Breast epithelium (tissue), 4 donors: ENCODE measurements at regions not wholly inside any gene's neighbourhood (a gene's known extent, or its start where the extent isn't known, plus 50 kb on each side); places are given as distances from the start of the nearest gene placed in this dataset.

Source experiments
- DNase-seq, 2 donors: peaks; one replicate each; pipeline ENCODE4 v3.0.0-alpha.2; 2019; ENCODE audit warnings: low spot score in 2 of 2
- H3K27ac ChIP-seq, 2 donors: fragments of 200-600 bp; sonication (generic) in 1 of 2; one replicate each; pipeline ENCODE4 v1.5.1; 2016 to 2019; ENCODE audit warnings: mild to moderate bottlenecking in 1 of 2
- H3K27me3 ChIP-seq, 2 donors: fragments of 200-600 bp; sonication (generic) in 1 of 2; one replicate each; pipeline versions ENCODE4 v1.5.1 to v1.6.0; 2017 to 2019; ENCODE audit warnings: control low read depth in 1 of 2, mild to moderate bottlenecking in 1 of 2
- H3K36me3 ChIP-seq: fragments of 200-600 bp; one replicate; pipeline ENCODE4 v1.5.1; 2019
- H3K4me1 ChIP-seq, 2 donors: fragments of 200-600 bp; sonication (generic); one replicate each; pipeline ENCODE4 v1.5.1; 2016 to 2019; ENCODE audit warnings: control low read depth in 1 of 2
- H3K4me3 ChIP-seq, 3 donors: fragments of 200-600 bp; sonication (generic); 1 replicate in 2 of 3; 2 replicates in 1 of 3; pipeline ENCODE4 v1.5.1; 2016 to 2019; ENCODE audit warnings: mild to moderate bottlenecking in 3 of 3, moderate library complexity in 2 of 3
- H3K9me3 ChIP-seq, 2 donors: fragments of 200-600 bp; sonication (generic) in 1 of 2; one replicate each; pipeline ENCODE4 v1.5.1; 2016 to 2019; ENCODE audit warnings: control low read depth in 1 of 2
- POLR2A ChIP-seq: fragments of 450-650 bp; IDR thresholded peaks from one replicate; pipeline ENCODE4 v1.6.1; 2016; ENCODE audit warnings: antibody characterized with exemption, mild to moderate bottlenecking, moderate library complexity
- POLR2AphosphoS5 ChIP-seq, 3 donors: sonication (generic); formaldehyde crosslinking; IDR thresholded peaks; one replicate each; pipeline ENCODE4 v1.6.1; 2017; ENCODE audit warnings: antibody characterized with exemption in 3 of 3
- intact Hi-C: fragments of 100-400 bp; cut with DNase I; formaldehyde crosslinking; loops from one replicate; pipeline ENCODE4 v1.15.1; 2023; ENCODE audit warnings: low total_unique reads
- TF ChIP-seq, protein P1 (sequence below), 3 donors: fragments of 450-650 bp; IDR thresholded peaks; one replicate each; pipeline ENCODE4 v1.5.1; 2016 to 2017; ENCODE audit warnings: antibody characterized with exemption in 3 of 3, mild to moderate bottlenecking in 3 of 3, moderate library complexity in 3 of 3

GRCh38 chr1:199264283-199264682 lies 625.4 kb downstream of the PTPRC start:
- no peak for DNase-seq
- Histone ChIP-seq H3K4me3 (no peak overlapping the region), H3K4me1 (no peaks in the 10 kb centered on the region), H3K9me3 (no peaks in the 10 kb centered on the region), H3K27me3 (no peaks in the 10 kb centered on the region), H3K27ac (no peak overlapping the region), H3K36me3 (no peaks in the 10 kb centered on the region)
- TF ChIP-seq POLR2AphosphoS5 (IDR thresholded peaks at IDR 0.05) (no peak), POLR2A (no peak)
- TF ChIP-seq, protein P1, sequence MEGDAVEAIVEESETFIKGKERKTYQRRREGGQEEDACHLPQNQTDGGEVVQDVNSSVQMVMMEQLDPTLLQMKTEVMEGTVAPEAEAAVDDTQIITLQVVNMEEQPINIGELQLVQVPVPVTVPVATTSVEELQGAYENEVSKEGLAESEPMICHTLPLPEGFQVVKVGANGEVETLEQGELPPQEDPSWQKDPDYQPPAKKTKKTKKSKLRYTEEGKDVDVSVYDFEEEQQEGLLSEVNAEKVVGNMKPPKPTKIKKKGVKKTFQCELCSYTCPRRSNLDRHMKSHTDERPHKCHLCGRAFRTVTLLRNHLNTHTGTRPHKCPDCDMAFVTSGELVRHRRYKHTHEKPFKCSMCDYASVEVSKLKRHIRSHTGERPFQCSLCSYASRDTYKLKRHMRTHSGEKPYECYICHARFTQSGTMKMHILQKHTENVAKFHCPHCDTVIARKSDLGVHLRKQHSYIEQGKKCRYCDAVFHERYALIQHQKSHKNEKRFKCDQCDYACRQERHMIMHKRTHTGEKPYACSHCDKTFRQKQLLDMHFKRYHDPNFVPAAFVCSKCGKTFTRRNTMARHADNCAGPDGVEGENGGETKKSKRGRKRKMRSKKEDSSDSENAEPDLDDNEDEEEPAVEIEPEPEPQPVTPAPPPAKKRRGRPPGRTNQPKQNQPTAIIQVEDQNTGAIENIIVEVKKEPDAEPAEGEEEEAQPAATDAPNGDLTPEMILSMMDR (IDR thresholded peaks at IDR 0.05): no peak
- intact Hi-C loops: no loop called here

DNA sequence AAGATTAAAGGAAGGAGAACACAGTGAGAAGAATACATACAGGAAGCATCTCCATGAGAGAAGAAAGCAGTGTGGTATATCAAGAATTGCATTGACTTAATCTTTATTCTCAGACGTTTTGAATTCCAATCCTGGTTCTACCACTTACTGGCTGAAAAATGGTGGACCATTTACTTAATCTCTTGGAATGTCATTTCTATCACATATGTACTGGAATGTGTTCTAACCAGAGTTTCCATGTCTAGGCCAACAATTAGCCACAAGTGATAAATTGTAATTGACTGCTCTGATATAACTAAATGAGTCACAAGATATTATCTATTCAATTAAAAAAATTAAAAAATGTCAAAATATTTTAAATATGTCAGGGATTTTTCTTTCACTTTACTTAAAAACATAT lies 626.1 kb downstream of the PTPRC start:
- no peaks in the 10 kb centered on the region for H3K27me3 ChIP-seq
- H3K27ac ChIP-seq: no peak overlapping the region
- H3K4me3 ChIP-seq: no peak overlapping the region
- H3K9me3 ChIP-seq: no peaks in the 10 kb centered on the region
- intact Hi-C loops: no loop called here
- no peak for DNase-seq
- TF ChIP-seq POLR2AphosphoS5 (IDR thresholded peaks at IDR 0.05): no peak
- no peak for TF ChIP-seq POLR2A
- H3K4me1 ChIP-seq: no peaks in the 10 kb centered on the region
- H3K36me3 ChIP-seq: no peaks in the 10 kb centered on the region

GRCh38 chr1:199265319-199265718 lies 626.5 kb downstream of the PTPRC start:
- intact Hi-C loops: no loop called here

GRCh38 chr1:199269241-199269640 lies 630.4 kb downstream of the PTPRC start:
- H3K27me3 ChIP-seq: no peaks in the 10 kb centered on the region
- TF ChIP-seq, protein P1 (IDR thresholded peaks at IDR 0.05): no peak
- TF ChIP-seq POLR2AphosphoS5 (IDR thresholded peaks at IDR 0.05) (no peak), POLR2A (no peak)
- H3K9me3 ChIP-seq: no peaks in the 10 kb centered on the region
- H3K4me1 ChIP-seq: no peaks in the 10 kb centered on the region
- H3K27ac ChIP-seq: no peak overlapping the region
- intact Hi-C loops: no loop called here
- H3K36me3 ChIP-seq: no peaks in the 10 kb centered on the region
- no peak for DNase-seq
- no peak overlapping the region for H3K4me3 ChIP-seq

More at GRCh38 chr1:199265319-199265718, 626.5 kb downstream of the PTPRC start:
- no peak for DNase-seq
- Histone ChIP-seq H3K4me1 (no peaks in the 10 kb centered on the region), H3K4me3 (no peak overlapping the region), H3K36me3 (no peaks in the 10 kb centered on the region), H3K27ac (no peak overlapping the region), H3K27me3 (no peaks in the 10 kb centered on the region), H3K9me3 (no peaks in the 10 kb centered on the region)
- TF ChIP-seq, protein P1 (IDR thresholded peaks at IDR 0.05): no peak
- TF ChIP-seq POLR2A (no peak), POLR2AphosphoS5 (IDR thresholded peaks at IDR 0.05) (no peak)

- Histone ChIP-seq H3K36me3 (no peaks in the 10 kb centered on the region), H3K9me3 (no peaks in the 10 kb centered on the region), H3K4me1 (no peaks in the 10 kb centered on the region), H3K27me3 (no peaks in the 10 kb centered on the region), H3K4me3 (no peak overlapping the region), H3K27ac (no peak overlapping the region)
- no peak for DNase-seq
- no peak for TF ChIP-seq POLR2AphosphoS5 (IDR thresholded peaks at IDR 0.05)
- TF ChIP-seq POLR2A: no peak
- TF ChIP-seq, protein P1 (IDR thresholded peaks at IDR 0.05): no peak
- intact Hi-C loops: no loop called here
These were observed 633.3 kb downstream of the PTPRC start for GRCh38 chr1:199272139-199272544.

DNA sequence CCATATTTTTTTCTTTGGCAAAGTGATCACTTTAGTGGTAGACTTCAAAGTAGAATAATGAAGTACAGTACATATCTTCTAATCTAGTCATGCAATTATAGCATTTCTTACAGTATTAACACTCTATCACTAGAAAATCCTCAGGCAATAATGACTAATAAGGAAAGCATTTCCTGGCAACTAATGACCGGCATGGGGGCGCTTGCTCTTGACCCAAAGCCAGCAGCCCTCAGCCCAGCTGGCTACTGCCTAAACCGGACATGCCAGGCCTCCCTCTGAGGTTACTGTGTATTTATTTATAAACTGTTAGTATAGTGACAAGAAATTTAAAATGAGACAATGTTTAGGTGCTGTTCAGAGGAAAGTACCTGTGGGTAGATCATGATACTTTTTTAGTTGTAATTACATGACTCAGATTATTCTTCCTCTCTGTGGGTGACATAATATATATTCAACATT lies 633.8 kb downstream of the PTPRC start:
- intact Hi-C loops: no loop called here
- H3K27ac ChIP-seq: no peak overlapping the region
- TF ChIP-seq POLR2AphosphoS5 (IDR thresholded peaks at IDR 0.05) (no peak), POLR2A (no peak)
- TF ChIP-seq, protein P1 (IDR thresholded peaks at IDR 0.05): no peak
- peak in 1 of 2 donors; percentile 19 for DNase-seq
- no peaks in the 10 kb centered on the region for H3K36me3 ChIP-seq
- no peaks in the 10 kb centered on the region for H3K27me3 ChIP-seq
- H3K4me3 ChIP-seq: no peak overlapping the region
- H3K9me3 ChIP-seq: no peaks in the 10 kb centered on the region
- no peaks in the 10 kb centered on the region for H3K4me1 ChIP-seq
